Loucy (cell line): ENCODE measurements at regions not wholly inside any gene's neighbourhood (a gene's known extent, or its start where the extent isn't known, plus 50 kb on each side); places are given as distances from the start of the nearest gene placed in this dataset.

Experiments
- H2AFZ ChIP-seq: fragments of 200-600 bp; sonication (generic); 2 replicates; pipeline ENCODE4 v1.6.0; 2016; ENCODE audit warnings: antibody characterized with exemption, mild to moderate bottlenecking, low read length, moderate library complexity
- H3F3A ChIP-seq: fragments of 200-600 bp; 2 replicates; pipeline ENCODE4 v1.6.0; 2016; ENCODE audit warnings: antibody characterized with exemption, low read depth, mild to moderate bottlenecking
- H3K27me3 ChIP-seq: fragments of 200-600 bp; sonication (generic); 2 replicates; pipeline ENCODE4 v1.6.1; 2014; ENCODE audit warnings: low read length, mild to moderate bottlenecking; ENCODE audit not compliant: insufficient read depth, poor library complexity, severe bottlenecking
- H3K36me3 ChIP-seq: fragments of 200-600 bp; sonication (generic); 2 replicates; pipeline ENCODE4 v1.6.1; 2016; ENCODE audit warnings: low read length; ENCODE audit not compliant: insufficient read depth
- H3K4me1 ChIP-seq: fragments of 200-600 bp; sonication (generic); 2 replicates; pipeline ENCODE4 v1.5.1; 2014; ENCODE audit warnings: low read length, mild to moderate bottlenecking; ENCODE audit not compliant: insufficient read depth, poor library complexity, severe bottlenecking
- H3K4me2 ChIP-seq: fragments of 200-600 bp; sonication (generic); 2 replicates; pipeline ENCODE4 v1.6.0; 2014; ENCODE audit warnings: antibody characterized with exemption, low read length, low read depth, mild to moderate bottlenecking; ENCODE audit not compliant: poor library complexity, severe bottlenecking
- H3K4me3 ChIP-seq: fragments of 200-600 bp; sonication (generic); 2 replicates; pipeline ENCODE4 v1.5.1; 2014; ENCODE audit warnings: low read length, mild to moderate bottlenecking, mixed read lengths; ENCODE audit not compliant: poor library complexity, severe bottlenecking
- H3K79me2 ChIP-seq: fragments of 200-600 bp; sonication (generic); 2 replicates; pipeline ENCODE4 v1.6.1; 2014; ENCODE audit warnings: low read length; ENCODE audit not compliant: insufficient read depth
- H3K9ac ChIP-seq: fragments of 200-600 bp; sonication (generic); 2 replicates; pipeline ENCODE4 v1.6.0; 2014; ENCODE audit warnings: mild to moderate bottlenecking, low read depth, low read length, moderate library complexity; ENCODE audit not compliant: poor library complexity, severe bottlenecking
- H3K9me2 ChIP-seq: fragments of 200-600 bp; sonication (generic); replicated peaks from 2 replicates; pipeline ENCODE4 v1.6.1; 2016; ENCODE audit warnings: low read depth, low read length, mixed read lengths
- H3K9me3 ChIP-seq: fragments of 200-600 bp; sonication (generic); 2 replicates; pipeline ENCODE4 v1.6.1; 2014; ENCODE audit warnings: mild to moderate bottlenecking, antibody characterized with exemption, low read length, low read depth; ENCODE audit not compliant: insufficient read depth
- H4K20me1 ChIP-seq: fragments of 200-600 bp; sonication (generic); 2 replicates; pipeline ENCODE4 v1.6.0; 2014; ENCODE audit warnings: antibody characterized with exemption, low read length, mild to moderate bottlenecking; ENCODE audit not compliant: insufficient read depth, poor library complexity, severe bottlenecking
- EZH2phosphoT487 ChIP-seq: fragments of 200-600 bp; IDR thresholded peaks from 2 replicates; pipeline ENCODE4 v1.6.1; 2018; ENCODE audit warnings: antibody characterized with exemption, mild to moderate bottlenecking, moderate library complexity, borderline replicate concordance
- TF ChIP-seq, protein P1 (sequence below): fragments of 200-600 bp; sonication (generic); conservative IDR thresholded peaks from 2 replicates; pipeline ENCODE4 v1.5.1; 2014; ENCODE audit warnings: mild to moderate bottlenecking, antibody characterized with exemption, low read length

DNA sequence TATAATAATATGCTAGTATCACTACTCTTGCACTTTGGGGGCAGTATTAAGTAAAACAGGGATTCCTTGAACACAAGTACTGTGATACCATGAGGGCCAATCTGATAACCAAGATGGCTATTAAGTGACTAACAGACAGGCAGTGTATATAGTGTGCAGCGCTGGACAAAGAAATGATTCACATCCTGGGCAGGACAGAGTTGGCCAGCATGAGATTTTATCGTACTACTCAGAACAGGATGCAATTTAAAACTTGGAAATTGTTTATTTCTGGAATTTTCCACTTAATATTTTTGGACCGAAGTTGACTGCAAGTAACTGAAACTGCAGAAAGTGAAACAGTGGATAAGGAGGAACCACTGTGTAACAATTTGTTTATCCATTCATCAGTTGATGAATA, 74.6 kb downstream of the DNTTIP2 start:
- Histone ChIP-seq H3F3A (no peaks in the 10 kb centered on the region), H3K9ac (no peak overlapping the region), H3K4me3 (no peak overlapping the region), H3K27me3 (no peaks in the 10 kb centered on the region), H3K36me3 (no peaks in the 10 kb centered on the region), H3K9me2 (no peaks in the 10 kb centered on the region), H3K79me2 (no peaks in the 10 kb centered on the region), H3K4me2 (no peak overlapping the region), H4K20me1 (no peaks in the 10 kb centered on the region), H2AFZ (no peak overlapping the region), H3K4me1 (no peaks in the 10 kb centered on the region), H3K9me3 (0 out of 2 replicates have a peak, but pooled peaks cover 5% of the 10 kb centered on the region)
- TF ChIP-seq, protein P1, sequence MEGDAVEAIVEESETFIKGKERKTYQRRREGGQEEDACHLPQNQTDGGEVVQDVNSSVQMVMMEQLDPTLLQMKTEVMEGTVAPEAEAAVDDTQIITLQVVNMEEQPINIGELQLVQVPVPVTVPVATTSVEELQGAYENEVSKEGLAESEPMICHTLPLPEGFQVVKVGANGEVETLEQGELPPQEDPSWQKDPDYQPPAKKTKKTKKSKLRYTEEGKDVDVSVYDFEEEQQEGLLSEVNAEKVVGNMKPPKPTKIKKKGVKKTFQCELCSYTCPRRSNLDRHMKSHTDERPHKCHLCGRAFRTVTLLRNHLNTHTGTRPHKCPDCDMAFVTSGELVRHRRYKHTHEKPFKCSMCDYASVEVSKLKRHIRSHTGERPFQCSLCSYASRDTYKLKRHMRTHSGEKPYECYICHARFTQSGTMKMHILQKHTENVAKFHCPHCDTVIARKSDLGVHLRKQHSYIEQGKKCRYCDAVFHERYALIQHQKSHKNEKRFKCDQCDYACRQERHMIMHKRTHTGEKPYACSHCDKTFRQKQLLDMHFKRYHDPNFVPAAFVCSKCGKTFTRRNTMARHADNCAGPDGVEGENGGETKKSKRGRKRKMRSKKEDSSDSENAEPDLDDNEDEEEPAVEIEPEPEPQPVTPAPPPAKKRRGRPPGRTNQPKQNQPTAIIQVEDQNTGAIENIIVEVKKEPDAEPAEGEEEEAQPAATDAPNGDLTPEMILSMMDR = no peak
- TF ChIP-seq EZH2phosphoT487 = no peak

DNA sequence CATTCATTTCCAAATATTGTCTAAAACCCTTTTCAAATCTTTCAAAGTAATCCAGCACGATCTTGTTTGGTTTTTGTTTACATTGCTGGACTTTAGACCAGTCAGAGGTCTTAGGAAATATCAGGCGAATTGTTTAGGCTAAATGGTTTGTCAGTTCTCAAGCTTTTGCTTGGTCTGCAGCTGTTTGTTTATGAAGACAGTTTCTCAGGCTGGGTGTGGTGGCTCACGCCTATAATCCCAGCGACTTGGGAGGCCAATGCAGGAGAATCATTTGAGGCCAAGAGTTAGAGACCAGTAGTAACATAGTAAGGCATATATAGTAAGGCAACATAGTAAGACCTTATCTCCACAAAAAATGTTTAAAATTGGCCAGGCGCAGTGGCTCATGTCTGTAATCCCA, 77.5 kb downstream of the DNTTIP2 start:
- no peak overlapping the region for H3K4me2 ChIP-seq
- H3F3A ChIP-seq = no peaks in the 10 kb centered on the region
- H3K4me1 ChIP-seq = no peaks in the 10 kb centered on the region

DNA sequence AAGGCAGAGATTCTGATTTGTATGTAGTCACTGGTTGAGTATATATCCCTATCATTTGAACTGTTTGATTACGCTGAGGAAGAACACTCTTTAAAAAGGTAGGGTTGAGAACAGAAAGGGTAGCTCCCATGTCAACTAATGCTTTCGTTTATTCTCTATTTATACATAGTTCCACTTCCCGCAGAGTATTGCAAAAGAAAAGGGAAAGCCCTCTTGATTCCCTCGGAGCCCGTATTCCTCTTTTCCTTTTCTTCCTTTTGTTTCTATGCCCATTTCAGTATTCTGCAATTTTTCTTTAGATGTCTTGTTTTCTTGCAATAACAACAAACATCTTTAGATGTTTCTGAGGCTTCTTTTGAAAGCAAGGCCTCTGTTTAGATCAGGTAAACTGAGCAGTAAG, 78.2 kb downstream of the DNTTIP2 start:
- no peak for TF ChIP-seq EZH2phosphoT487
- TF ChIP-seq, protein P1 = no peak
- H3K4me2 ChIP-seq = no peak overlapping the region
- H3K4me3 ChIP-seq = no peak overlapping the region
- no peaks in the 10 kb centered on the region for H3K4me1 ChIP-seq
- H3K9ac ChIP-seq = no peak overlapping the region
- H2AFZ ChIP-seq = no peak overlapping the region
- no peaks in the 10 kb centered on the region for H4K20me1 ChIP-seq
- H3K9me3 ChIP-seq = no peaks in the 10 kb centered on the region
- no peaks in the 10 kb centered on the region for H3K79me2 ChIP-seq
- H3K36me3 ChIP-seq = no peaks in the 10 kb centered on the region
- H3K9me2 ChIP-seq = no peaks in the 10 kb centered on the region
- H3F3A ChIP-seq = no peaks in the 10 kb centered on the region
- no peaks in the 10 kb centered on the region for H3K27me3 ChIP-seq

More for the DNA sequence above, 77.5 kb downstream of the DNTTIP2 start:
- no peak for TF ChIP-seq EZH2phosphoT487
- TF ChIP-seq, protein P1 = no peak
- Histone ChIP-seq H2AFZ (no peak overlapping the region), H3K9me3 (no peaks in the 10 kb centered on the region), H3K9me2 (no peaks in the 10 kb centered on the region), H3K27me3 (no peaks in the 10 kb centered on the region), H3K79me2 (no peaks in the 10 kb centered on the region), H4K20me1 (no peaks in the 10 kb centered on the region), H3K36me3 (no peaks in the 10 kb centered on the region), H3K9ac (no peak overlapping the region), H3K4me3 (no peak overlapping the region)
